ENCODE measurements at regions not wholly inside any gene's neighbourhood (a gene's known extent, or its start where the extent isn't known, plus 50 kb on each side); places are given as distances from the start of the nearest gene placed in this dataset.

- no peak for TF ChIP-seq L3MBTL2 (conservative IDR thresholded peaks at IDR 0.05)
- TF ChIP-seq ARNT (IDR thresholded peaks at IDR 0.05) = no peak
- TF ChIP-seq SP1 (IDR thresholded peaks at IDR 0.05) = no peak
- TF ChIP-seq FOXA1 (IDR thresholded peaks at IDR 0.05) = no peak
- TF ChIP-seq ELF4 (IDR thresholded peaks at IDR 0.05) = no peak
- no peak for TF ChIP-seq BHLHE40 (IDR thresholded peaks at IDR 0.05; ENCODE audit: borderline replicate concordance)
- TF ChIP-seq FOXK2 (IDR thresholded peaks at IDR 0.05) = no peak
- no peak for TF ChIP-seq PKNOX1 (IDR thresholded peaks at IDR 0.05)
- no peak for TF ChIP-seq SUZ12 (IDR thresholded peaks at IDR 0.05)
- TF ChIP-seq HDGF (IDR thresholded peaks at IDR 0.05; ENCODE audit: borderline replicate concordance) = no peak
- TF ChIP-seq CTBP1 (IDR thresholded peaks at IDR 0.05; ENCODE audit: borderline replicate concordance) = no peak
- TF ChIP-seq TARDBP (IDR thresholded peaks at IDR 0.05) = no peak
- no peak for TF ChIP-seq LEF1 (IDR thresholded peaks at IDR 0.05; ENCODE audit: borderline replicate concordance)
- no peak for TF ChIP-seq ZNF384 (IDR thresholded peaks at IDR 0.05)
- TF ChIP-seq FOXM1 (IDR thresholded peaks at IDR 0.05; ENCODE audit: borderline replicate concordance) = no peak
- TF ChIP-seq NFRKB (IDR thresholded peaks at IDR 0.05) = no peak
- CTCF ChIA-PET = interaction anchor here (0.9 kb wide), 1 partner anchor 61 kb away, joined by 3 read pairs; no protein-coding TSS in a partner anchor
- POLR2A ChIA-PET = no interaction called here
- no peak for DNase-seq (ENCODE audit: extremely low spot score)
Measured at GRCh38 chr7:131919920-131920709, 363.7 kb upstream of the PODXL start.

GRCh38 chr7:131911112-131911511 lies 354.7 kb upstream of the PODXL start:
- TF ChIP-seq ZNF384 (IDR thresholded peaks at IDR 0.05) (no peak), CTBP1 (IDR thresholded peaks at IDR 0.05; ENCODE audit: borderline replicate concordance) (no peak), FOXK2 (IDR thresholded peaks at IDR 0.05) (no peak), PKNOX1 (IDR thresholded peaks at IDR 0.05) (no peak), HDGF (IDR thresholded peaks at IDR 0.05; ENCODE audit: borderline replicate concordance) (no peak), FOXM1 (IDR thresholded peaks at IDR 0.05; ENCODE audit: borderline replicate concordance) (no peak), ARNT (IDR thresholded peaks at IDR 0.05) (no peak), TARDBP (IDR thresholded peaks at IDR 0.05) (no peak), BHLHE40 (IDR thresholded peaks at IDR 0.05; ENCODE audit: borderline replicate concordance) (no peak), L3MBTL2 (conservative IDR thresholded peaks at IDR 0.05) (no peak), NFRKB (IDR thresholded peaks at IDR 0.05) (no peak), ELF4 (IDR thresholded peaks at IDR 0.05) (no peak), FOXA1 (IDR thresholded peaks at IDR 0.05) (no peak), SP1 (IDR thresholded peaks at IDR 0.05) (no peak), SUZ12 (IDR thresholded peaks at IDR 0.05) (no peak), LEF1 (IDR thresholded peaks at IDR 0.05; ENCODE audit: borderline replicate concordance) (no peak)
- POLR2A ChIA-PET = no interaction called here
- no peak for DNase-seq (ENCODE audit: extremely low spot score)
- CTCF ChIA-PET = no interaction called here

DNA sequence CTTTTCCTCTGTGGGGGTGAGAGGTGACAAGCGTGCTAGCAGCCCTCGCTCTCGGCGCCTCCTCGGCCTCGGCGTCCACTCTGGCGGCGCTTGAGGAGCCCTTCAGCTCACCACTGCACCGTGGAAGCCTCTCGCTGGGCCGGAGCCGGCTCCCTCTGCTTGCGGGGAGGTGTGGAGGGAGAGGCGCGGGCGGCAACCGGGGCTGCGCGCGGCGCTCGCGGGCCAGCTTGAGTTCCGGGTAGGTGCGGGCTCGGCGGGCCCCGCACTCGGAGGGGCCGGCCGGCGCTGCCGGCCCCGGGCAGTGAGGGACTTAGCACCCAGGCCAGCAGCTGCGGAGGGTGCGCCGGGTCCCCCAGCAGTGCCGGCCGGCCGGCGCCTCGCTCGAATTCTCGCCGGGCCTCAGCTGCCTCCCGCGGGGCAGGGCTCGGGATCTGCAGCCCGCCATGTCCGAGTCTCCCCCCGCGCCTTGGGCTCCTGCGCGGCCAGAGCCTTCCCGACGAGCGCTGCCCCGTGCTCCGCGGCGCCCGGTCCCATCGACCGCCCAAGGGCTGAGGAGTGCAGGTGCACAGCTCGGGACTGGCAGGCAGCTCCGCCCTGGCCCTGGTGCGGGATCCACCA lies 352.8 kb upstream of the PODXL start:
- TF ChIP-seq L3MBTL2 (conservative IDR thresholded peaks at IDR 0.05) (no peak), BHLHE40 (IDR thresholded peaks at IDR 0.05; ENCODE audit: borderline replicate concordance) (no peak), FOXM1 (IDR thresholded peaks at IDR 0.05; ENCODE audit: borderline replicate concordance) (no peak), SP1 (IDR thresholded peaks at IDR 0.05) (no peak), NFRKB (IDR thresholded peaks at IDR 0.05) (no peak), SUZ12 (IDR thresholded peaks at IDR 0.05) (no peak), FOXK2 (IDR thresholded peaks at IDR 0.05) (no peak), ARNT (IDR thresholded peaks at IDR 0.05) (no peak)
- CTCF ChIA-PET = no interaction called here
- POLR2A ChIA-PET = no interaction called here
- DNase-seq (ENCODE audit: extremely low spot score) = no peak

DNA sequence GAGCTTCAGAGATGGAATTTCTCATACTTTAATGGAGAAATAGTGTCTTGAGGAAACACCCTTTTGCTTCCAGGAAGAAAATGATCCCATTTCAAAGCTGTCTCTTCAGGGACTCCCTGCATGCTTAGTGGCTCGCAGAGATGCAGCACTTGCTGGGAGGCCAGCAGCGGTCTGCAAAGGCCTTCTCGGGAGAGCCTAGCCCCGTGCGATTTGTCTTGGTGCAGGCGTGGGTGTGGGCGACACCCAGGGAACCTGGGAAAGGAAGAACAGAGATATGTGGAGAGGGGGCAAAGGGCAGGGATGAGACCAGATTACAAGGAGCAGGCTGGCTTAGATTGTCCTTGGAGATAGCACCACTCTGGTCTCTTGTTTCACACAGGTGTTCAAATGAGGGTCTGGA lies 352.3 kb upstream of the PODXL start:
- ChIA-PET POLR2A (no interaction called here), CTCF (no interaction called here)
- TF ChIP-seq SP1 (IDR thresholded peaks at IDR 0.05) (no peak), BHLHE40 (IDR thresholded peaks at IDR 0.05; ENCODE audit: borderline replicate concordance) (no peak), SUZ12 (IDR thresholded peaks at IDR 0.05) (no peak), PKNOX1 (IDR thresholded peaks at IDR 0.05) (no peak), FOXM1 (IDR thresholded peaks at IDR 0.05; ENCODE audit: borderline replicate concordance) (no peak), ZNF384 (IDR thresholded peaks at IDR 0.05) (no peak), NFRKB (IDR thresholded peaks at IDR 0.05) (no peak), ELF4 (IDR thresholded peaks at IDR 0.05) (no peak)
- DNase-seq (ENCODE audit: extremely low spot score) = no peak

- POLR2A ChIA-PET = no interaction called here
- TF ChIP-seq ELF4 (IDR thresholded peaks at IDR 0.05) (no peak), NFRKB (IDR thresholded peaks at IDR 0.05) (no peak), PKNOX1 (IDR thresholded peaks at IDR 0.05) (peak; percentile 42; the same call in 1 of the 2 replicates)
- CTCF ChIA-PET = interaction anchor here (0.6 kb wide), 1 partner anchor 346 kb away, joined by 3 read pairs; no protein-coding TSS in a partner anchor
- DNase-seq (ENCODE audit: extremely low spot score) = no peak
Measured at GRCh38 chr7:131905471-131905973, 349.1 kb upstream of the PODXL start.
